Adrenal gland (tissue), 9 donors: ENCODE measurements at regions not wholly inside any gene's neighbourhood (a gene's known extent, or its start where the extent isn't known, plus 50 kb on each side); places are given as distances from the start of the nearest gene placed in this dataset.

Experiments
- DNase-seq, 7 donors: peaks; one replicate each; pipeline ENCODE4 v3.0.0-alpha.2; 2019 to 2020
- H3K27ac ChIP-seq, 5 donors: fragments of 200-600 bp; sonication (generic) in 4 of 5; 1 replicate in 3 of 5; 2 replicates in 2 of 5; pipeline versions ENCODE4 v1.5.1 to v1.8.0; 2016 to 2020; ENCODE audit warnings: mild to moderate bottlenecking in 1 of 5
- H3K27me3 ChIP-seq: fragments of 200-600 bp; 2 replicates; pipeline ENCODE4 v1.8.0; 2021
- H3K36me3 ChIP-seq, 2 donors: fragments of 200-600 bp; replicated peaks in 1 of 2; 1 replicate in 1 of 2; 2 replicates in 1 of 2; pipeline versions ENCODE4 v1.5.1 to v1.8.0; 2018 to 2022
- H3K4me1 ChIP-seq, 2 donors: fragments of 200-600 bp; replicated peaks in 1 of 2; 1 replicate in 1 of 2; 2 replicates in 1 of 2; pipeline versions ENCODE4 v1.5.1 to v1.8.0; 2018 to 2021
- H3K4me3 ChIP-seq, 4 donors: fragments of 200-600 bp; sonication (generic) in 3 of 4; one replicate each; pipeline ENCODE4 v1.5.1; 2016 to 2018
- H3K9me3 ChIP-seq, 3 donors: fragments of 200-600 bp; sonication (generic) in 1 of 3; replicated peaks in 1 of 3; 1 replicate in 2 of 3; 2 replicates in 1 of 3; pipeline versions ENCODE4 v1.5.1 to v1.8.0; 2016 to 2021
- CTCF ChIP-seq, 6 experiments: fragments of 450-650 bp in 4 of 6; fragments of 200-600 bp in 2 of 6; sonication (generic) in 1 of 6; IDR thresholded peaks; 1 replicate in 5 of 6; 2 replicates in 1 of 6; pipeline versions ENCODE4 v1.5.1 to v1.8.0; 2016 to 2021; ENCODE audit warnings: antibody characterized with exemption in 6 of 6, mild to moderate bottlenecking in 2 of 6, moderate library complexity in 1 of 6
- POLR2A ChIP-seq, 2 donors: fragments of 450-650 bp; IDR thresholded peaks; one replicate each; pipeline ENCODE4 v1.6.1; 2017; ENCODE audit warnings: antibody characterized with exemption in 2 of 2, mild to moderate bottlenecking in 2 of 2, moderate library complexity in 1 of 2
- WGBS, 4 donors: extraction: QIAGEN DNeasy Blood & Tissue Kit in 2 of 4; methylation state at CpG; one replicate each; pipeline versions ENCODE4 v1.1.5 to v1.1.7; 2013 to 2017; 5-methylcytosine and 5-hydroxymethylcytosine counted together
- intact Hi-C, 2 donors: fragments of 100-400 bp; cut with DNase I; formaldehyde crosslinking; loops; one replicate each; pipeline versions ENCODE4 v1.14.1 to v1.15.0; 2022 to 2023
- donor health status: healthy with polysubstance abuse.
- donor health status: Bipolar disorder and iron deficiency.
- donor health status: DM: yes; HTN: yes; CAD: no.
- donor health status: DM: no; HTN: no; CAD: no.
- donor health status: DM: no; HTN: no; CAD: no.

GRCh38 chr16:86211265-86211664, 299.1 kb upstream of the FOXF1 start:
- Histone ChIP-seq H3K9me3 (no peaks in the 10 kb centered on the region), H3K36me3 (no peaks in the 10 kb centered on the region), H3K4me1 (peaks cover 3 to 6% of the 10 kb centered on the region in 2 donors), H3K27ac (no peak overlapping the region), H3K4me3 (no peak overlapping the region), H3K27me3 (no peaks in the 10 kb centered on the region)
- WGBS, 4 donors = 64 to 81% (median 76%) methylated on average over 2 to 5 of the region's 5 CpGs
- no peak for TF ChIP-seq POLR2A (IDR thresholded peaks at IDR 0.05)
- TF ChIP-seq CTCF (IDR thresholded peaks at IDR 0.05) = no peak
- no peak for DNase-seq
- intact Hi-C loops = no loop called here

GRCh38 chr16:86211800-86212199, 298.5 kb upstream of the FOXF1 start:
- Histone ChIP-seq H3K9me3 (no peaks in the 10 kb centered on the region), H3K4me1 (peaks cover 3 to 6% of the 10 kb centered on the region in 2 donors), H3K27me3 (no peaks in the 10 kb centered on the region), H3K36me3 (no peaks in the 10 kb centered on the region), H3K4me3 (no peak overlapping the region), H3K27ac (no peak overlapping the region)
- intact Hi-C loops = no loop called here
- TF ChIP-seq POLR2A (IDR thresholded peaks at IDR 0.05) (no peak), CTCF (IDR thresholded peaks at IDR 0.05) (no peak)
- DNase-seq = no peak
- WGBS, 4 donors = 63 to 72% (median 68%) methylated on average over 6 of the region's 6 CpGs

- no peaks in the 10 kb centered on the region for H3K36me3 ChIP-seq
- intact Hi-C loops = no loop called here
- H3K4me3 ChIP-seq = no peak overlapping the region
- DNase-seq = no peak
- no peak overlapping the region for H3K27ac ChIP-seq
- no peaks in the 10 kb centered on the region for H3K27me3 ChIP-seq
- H3K9me3 ChIP-seq = no peaks in the 10 kb centered on the region
- peaks cover 3 to 6% of the 10 kb centered on the region in 2 donors for H3K4me1 ChIP-seq
- no peak for TF ChIP-seq POLR2A (IDR thresholded peaks at IDR 0.05)
- TF ChIP-seq CTCF (IDR thresholded peaks at IDR 0.05) = no peak
- WGBS, 4 donors = 67 to 82% (median 70%) methylated on average over 11 of the region's 11 CpGs
Measured at GRCh38 chr16:86212706-86213436, 297.5 kb upstream of the FOXF1 start.

DNA sequence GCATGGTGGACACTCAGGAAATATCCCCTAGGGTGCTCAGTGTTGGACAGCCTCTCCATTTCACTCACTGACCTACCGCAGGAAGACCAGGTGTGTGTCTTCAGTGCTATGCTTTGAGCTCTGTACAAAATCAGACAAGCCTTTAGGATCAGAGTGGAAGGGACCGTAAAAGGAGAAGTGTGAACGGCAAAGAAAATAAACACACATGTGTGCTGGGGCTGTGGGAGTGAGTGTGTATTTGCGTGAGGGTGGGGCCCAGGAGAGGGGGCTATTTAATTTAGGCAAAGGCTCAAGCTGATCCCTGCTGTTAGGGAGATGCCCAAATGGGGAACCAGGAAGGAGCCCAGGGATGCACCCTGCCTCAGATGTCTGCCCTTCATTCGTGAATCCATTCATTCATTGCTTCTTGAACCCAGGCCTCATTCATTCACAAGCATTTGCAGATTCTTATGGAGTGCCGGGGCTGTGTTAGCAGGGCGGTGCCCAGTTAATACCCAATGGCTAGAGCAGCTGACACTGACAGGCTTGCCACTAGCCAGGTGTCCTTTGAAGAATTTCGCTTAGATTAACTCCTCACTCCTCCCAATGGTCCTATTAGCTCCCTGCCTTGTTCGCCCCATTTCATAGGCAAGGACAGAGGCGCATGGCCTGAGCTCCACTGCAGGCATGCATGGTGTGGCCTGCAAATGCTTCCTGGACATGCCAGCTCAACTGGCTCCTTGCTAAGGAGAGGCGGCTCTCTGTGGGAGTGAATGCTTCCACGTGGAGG, 296.7 kb upstream of the FOXF1 start:
- Histone ChIP-seq H3K9me3 (no peaks in the 10 kb centered on the region), H3K27me3 (no peaks in the 10 kb centered on the region), H3K4me3 (no peak overlapping the region), H3K27ac (no peak overlapping the region), H3K4me1 (peaks cover 3 to 6% of the 10 kb centered on the region in 2 donors), H3K36me3 (no peaks in the 10 kb centered on the region)
- 60 to 69% (median 67%) methylated on average over 12 of the region's 12 CpGs for WGBS, 4 donors
- intact Hi-C loops = no loop called here
- no peak for DNase-seq
- no peak for TF ChIP-seq CTCF (IDR thresholded peaks at IDR 0.05)
- no peak for TF ChIP-seq POLR2A (IDR thresholded peaks at IDR 0.05)
